Thymus (tissue), 11 donors: ENCODE measurements at regions not wholly inside any gene's neighbourhood (a gene's known extent, or its start where the extent isn't known, plus 50 kb on each side); places are given as distances from the start of the nearest gene placed in this dataset.
"Not testable (repeated sequence)": the region's sequence is repeated elsewhere in the genome, so short reads cannot be mapped to it uniquely, and the experiment has no call there.

Source experiments
- DNase-seq, 9 donors: peaks; one replicate each; pipeline ENCODE4 v3.0.0-alpha.2; 2013; ENCODE audit warnings: low spot score in 9 of 9, low read depth in 6 of 9, missing footprints in 1 of 9
- H3K27ac ChIP-seq, 2 donors: one replicate each; pipeline ENCODE4 v1.5.1; 2013; ENCODE audit warnings: control low read depth in 1 of 2, low read depth in 1 of 2, low read length in 1 of 2, mild to moderate bottlenecking in 1 of 2, moderate library complexity in 1 of 2
- H3K27me3 ChIP-seq, 2 donors: one replicate each; pipeline ENCODE4 v1.5.1; 2013; ENCODE audit warnings: low read length in 1 of 2; ENCODE audit not compliant: control insufficient read depth in 2 of 2, insufficient read depth in 1 of 2
- H3K36me3 ChIP-seq, 2 donors: one replicate each; pipeline ENCODE4 v1.5.1; 2013; ENCODE audit warnings: low read length in 1 of 2, mild to moderate bottlenecking in 1 of 2, moderate library complexity in 1 of 2; ENCODE audit not compliant: control insufficient read depth in 2 of 2, insufficient read depth in 2 of 2
- H3K4me1 ChIP-seq, 2 donors: one replicate each; pipeline ENCODE4 v1.5.1; 2013; ENCODE audit warnings: low read length in 2 of 2; ENCODE audit not compliant: control insufficient read depth in 2 of 2, insufficient read depth in 2 of 2
- H3K4me3 ChIP-seq, 2 donors: one replicate each; pipeline ENCODE4 v1.5.1; 2013; ENCODE audit warnings: low read length in 2 of 2, control low read depth in 1 of 2, mild to moderate bottlenecking in 1 of 2
- H3K9me3 ChIP-seq, 2 donors: one replicate each; pipeline ENCODE4 v1.5.1; 2013; ENCODE audit warnings: low read length in 1 of 2, mild to moderate bottlenecking in 1 of 2; ENCODE audit not compliant: control insufficient read depth in 2 of 2, insufficient read depth in 1 of 2
- WGBS: extraction: QIAGEN DNeasy Blood & Tissue Kit; methylation state at CpG from one replicate; pipeline ENCODE4 v1.1.7; 2013; 5-methylcytosine and 5-hydroxymethylcytosine counted together
- donor health status: healthy.

- Histone ChIP-seq H3K4me3 (peak overlapping the region in 1 of 2 donors; percentile 22), H3K4me1 (peaks cover 4 to 34% of the 10 kb centered on the region in 2 donors), H3K27me3 (peaks cover 56 to 100% of the 10 kb centered on the region in 2 donors)
- not testable (repeated sequence) for H3K36me3 ChIP-seq, H3K27ac ChIP-seq, H3K9me3 ChIP-seq
- 2% methylated on average over 53 of the region's 53 CpGs for WGBS
- peak in 6 of 9 donors; percentile 27 to 77 (median 66) for DNase-seq
These were observed 166.4 kb upstream of the ZNF337 start for GRCh38 chr20:25862967-25863530.

GRCh38 chr20:25860531-25861150 lies 164.0 kb upstream of the ZNF337 start:
- H3K4me1 ChIP-seq = peaks cover 4 to 34% of the 10 kb centered on the region in 2 donors

GRCh38 chr20:25859649-25860530 lies 163.2 kb upstream of the ZNF337 start:
- H3K9me3 ChIP-seq = peaks cover 0 to 5% of the 10 kb centered on the region in 2 donors
- H3K27ac ChIP-seq = no peak overlapping the region
- no peaks in the 10 kb centered on the region for H3K36me3 ChIP-seq
- DNase-seq = peak in 4 of 9 donors; percentile 63 to 86 (median 80)
- no peak overlapping the region for H3K4me3 ChIP-seq
- 28% methylated on average over 51 of the region's 51 CpGs for WGBS
- H3K4me1 ChIP-seq = peaks cover 4 to 32% of the 10 kb centered on the region in 2 donors
- peaks cover 48 to 80% of the 10 kb centered on the region in 2 donors for H3K27me3 ChIP-seq

More at GRCh38 chr20:25860531-25861150, 164.0 kb upstream of the ZNF337 start:
- no peak overlapping the region for H3K27ac ChIP-seq
- no peak overlapping the region for H3K4me3 ChIP-seq
- 59% methylated on average over 23 of the region's 23 CpGs for WGBS
- H3K36me3 ChIP-seq = no peaks in the 10 kb centered on the region
- peaks cover 0 to 5% of the 10 kb centered on the region in 2 donors for H3K9me3 ChIP-seq
- H3K27me3 ChIP-seq = peaks cover 55 to 88% of the 10 kb centered on the region in 2 donors
- no peak for DNase-seq

DNA sequence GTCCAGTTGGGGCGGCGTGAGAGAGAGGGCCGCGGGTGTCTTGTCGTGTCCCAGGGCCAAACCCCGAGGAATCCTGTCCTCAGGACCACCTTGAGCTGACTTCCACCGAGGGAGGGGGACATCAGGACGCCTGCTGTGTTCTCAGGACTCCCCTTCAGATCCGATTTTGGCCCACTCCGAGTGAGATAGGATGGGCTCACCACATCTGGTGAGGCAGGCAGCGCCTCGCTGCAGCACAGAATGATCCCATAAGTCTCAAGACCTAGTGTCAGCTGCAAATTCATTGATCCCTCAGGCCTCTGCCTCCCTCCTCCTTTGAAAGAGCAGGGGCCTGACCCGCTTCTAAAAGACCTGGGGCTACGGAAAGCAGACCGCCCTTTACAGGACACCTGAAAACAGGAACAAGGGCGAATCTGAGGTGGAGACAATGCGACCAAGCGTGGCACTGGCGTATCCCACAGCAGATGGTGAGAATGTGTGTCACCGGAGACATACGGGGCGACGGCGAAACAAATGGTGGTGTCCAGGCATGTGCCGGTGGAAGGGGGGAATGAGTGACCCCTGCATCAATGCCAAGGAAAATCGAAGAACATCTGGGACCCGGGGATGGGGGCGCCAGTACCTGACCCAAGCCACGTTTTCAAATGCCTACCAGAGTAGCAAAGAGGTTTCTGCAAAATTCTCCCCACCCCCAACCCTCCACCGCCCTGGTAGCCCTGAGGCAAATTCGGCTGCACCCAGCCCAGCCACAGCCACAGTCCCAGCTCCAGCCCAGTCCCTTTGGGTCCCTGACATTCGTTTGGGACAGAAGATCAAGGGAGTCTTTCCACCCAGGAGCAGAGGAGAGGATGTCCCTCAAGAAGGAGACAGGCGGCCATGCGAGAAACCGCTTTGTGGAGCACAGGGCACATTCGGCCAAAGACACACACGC lies 162.1 kb upstream of the ZNF337 start:
- H3K4me1 ChIP-seq = peaks cover 4 to 32% of the 10 kb centered on the region in 2 donors
- no peak overlapping the region for H3K27ac ChIP-seq
- no peaks in the 10 kb centered on the region for H3K36me3 ChIP-seq
- WGBS = 55% methylated on average over 37 of the region's 37 CpGs
- peaks cover 0 to 5% of the 10 kb centered on the region in 2 donors for H3K9me3 ChIP-seq
- DNase-seq = no peak
- H3K4me3 ChIP-seq = no peak overlapping the region
- H3K27me3 ChIP-seq = peaks cover 38 to 75% of the 10 kb centered on the region in 2 donors

DNA sequence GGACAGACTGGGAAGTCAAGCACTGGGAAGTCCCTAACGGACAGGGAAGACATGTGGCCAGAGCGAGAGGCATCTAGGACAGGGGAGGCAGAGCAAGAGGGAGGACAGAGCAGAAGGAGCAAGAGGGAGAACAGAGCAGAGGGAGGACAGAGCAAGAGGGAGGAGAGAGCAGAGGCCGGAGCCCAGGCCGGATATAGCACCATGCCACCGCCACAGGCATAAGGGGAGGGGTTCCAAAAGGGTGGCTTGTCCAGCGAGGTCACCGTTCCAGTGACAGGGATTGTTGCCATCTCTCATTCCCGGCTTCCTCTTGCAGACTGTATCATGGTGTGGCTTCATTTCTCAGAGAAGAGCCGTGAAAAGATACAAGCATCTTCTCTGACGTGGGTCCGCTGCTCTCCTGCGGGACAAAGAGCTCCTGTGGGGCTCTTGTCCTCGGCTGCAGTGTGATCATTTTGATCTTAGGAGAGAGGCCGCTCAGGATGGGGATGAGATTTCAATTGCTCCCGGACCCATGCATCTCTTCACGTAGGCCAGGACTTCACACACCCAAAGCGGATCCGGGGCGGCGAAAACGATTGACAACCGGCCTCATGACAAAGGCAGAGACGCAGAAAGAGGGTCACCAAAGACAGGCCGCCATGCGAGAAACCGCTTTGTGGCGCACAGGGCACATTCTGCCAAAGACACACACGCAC lies 160.6 kb upstream of the ZNF337 start:
- not testable (repeated sequence) for DNase-seq, H3K9me3 ChIP-seq, H3K27ac ChIP-seq, H3K4me3 ChIP-seq, H3K36me3 ChIP-seq
- H3K4me1 ChIP-seq = peaks cover 4 to 25% of the 10 kb centered on the region in 2 donors
- peaks cover 29 to 69% of the 10 kb centered on the region in 2 donors for H3K27me3 ChIP-seq
- WGBS = 96% methylated on average over 28 of the region's 28 CpGs

DNA sequence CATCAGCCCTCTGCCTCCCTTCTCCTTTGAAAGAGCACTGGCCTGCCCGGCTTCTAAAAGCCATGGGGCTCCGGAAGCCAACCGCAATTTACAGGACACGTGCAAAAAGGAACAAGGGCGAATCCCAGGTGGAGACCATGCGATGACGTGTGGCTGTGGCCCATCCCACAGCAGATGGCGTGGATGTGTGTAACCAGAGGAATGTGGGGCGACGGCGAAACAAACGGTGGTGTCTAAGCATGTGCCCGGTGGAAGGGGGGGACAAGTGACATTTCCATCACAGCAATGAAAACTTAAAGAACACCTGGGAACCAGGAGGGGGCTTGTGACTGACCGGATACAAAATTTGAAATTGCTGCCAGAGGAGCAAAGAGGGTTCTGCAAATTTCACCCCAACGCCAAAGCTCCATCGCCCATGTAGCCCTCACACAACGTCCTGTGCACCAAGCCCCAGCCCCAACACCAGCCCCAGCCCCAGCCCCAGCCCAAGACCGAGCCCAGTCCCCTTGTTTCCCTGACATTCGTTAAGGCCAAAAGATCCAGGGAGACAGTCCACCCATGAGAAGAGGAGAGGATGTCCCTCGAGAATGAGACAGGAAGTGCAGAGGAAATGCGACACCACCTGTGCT lies 159.7 kb upstream of the ZNF337 start:
- H3K27ac ChIP-seq = no peak overlapping the region
- 92% methylated on average over 21 of the region's 21 CpGs for WGBS
- no peak for DNase-seq
- no peak overlapping the region for H3K4me3 ChIP-seq
- H3K9me3 ChIP-seq = no peaks in the 10 kb centered on the region
- H3K27me3 ChIP-seq = peaks cover 22 to 60% of the 10 kb centered on the region in 2 donors
- peaks cover 2 to 19% of the 10 kb centered on the region in 2 donors for H3K4me1 ChIP-seq
- H3K36me3 ChIP-seq = no peaks in the 10 kb centered on the region

- not testable (repeated sequence) for H3K36me3 ChIP-seq, H3K9me3 ChIP-seq, DNase-seq, H3K27ac ChIP-seq, H3K4me3 ChIP-seq
- WGBS = 97% methylated on average over 23 of the region's 23 CpGs
- Histone ChIP-seq H3K4me1 (peaks cover 0 to 16% of the 10 kb centered on the region in 2 donors), H3K27me3 (peaks cover 17 to 53% of the 10 kb centered on the region in 2 donors)
These were observed 159.0 kb upstream of the ZNF337 start for GRCh38 chr20:25855451-25856156.
